BE2C (cell line): ENCODE measurements at regions not wholly inside any gene's neighbourhood (a gene's known extent, or its start where the extent isn't known, plus 50 kb on each side); places are given as distances from the start of the nearest gene placed in this dataset.

Source experiments
- DNase-seq: peaks from one replicate; pipeline ENCODE4 v3.0.0-alpha.2; 2020
- H3K27me3 ChIP-seq: fragments of 250-450 bp; sonication (Bioruptor Pico); 2 replicates; pipeline ENCODE4 v1.5.1; 2020; ENCODE audit warnings: mild to moderate bottlenecking
- H3K36me3 ChIP-seq: fragments of 250-450 bp; sonication (Bioruptor Pico); 2 replicates; pipeline ENCODE4 v1.5.1; 2020; ENCODE audit warnings: mild to moderate bottlenecking
- H3K4me1 ChIP-seq: fragments of 250-450 bp; sonication (Bioruptor Pico); 2 replicates; pipeline ENCODE4 v1.5.1; 2020
- H3K4me3 ChIP-seq: 2 replicates; pipeline ENCODE4 v1.5.1; 2011; ENCODE audit warnings: low read depth, low read length
- H3K9me3 ChIP-seq: fragments of 250-450 bp; sonication (Bioruptor Pico); 2 replicates; pipeline ENCODE4 v1.5.1; 2020
- CTCF ChIP-seq: IDR thresholded peaks from 2 replicates; pipeline ENCODE4 v1.5.1; 2012; ENCODE audit warnings: mild to moderate bottlenecking, low read depth, low read length

GRCh38 chr16:79806757-79807156 lies 206.2 kb upstream of the MAF start:
- TF ChIP-seq CTCF = no peak
- Histone ChIP-seq H3K9me3 (no peaks in the 10 kb centered on the region; the same call in 1 of the 2 replicates), H3K4me3 (no peak overlapping the region)

DNA sequence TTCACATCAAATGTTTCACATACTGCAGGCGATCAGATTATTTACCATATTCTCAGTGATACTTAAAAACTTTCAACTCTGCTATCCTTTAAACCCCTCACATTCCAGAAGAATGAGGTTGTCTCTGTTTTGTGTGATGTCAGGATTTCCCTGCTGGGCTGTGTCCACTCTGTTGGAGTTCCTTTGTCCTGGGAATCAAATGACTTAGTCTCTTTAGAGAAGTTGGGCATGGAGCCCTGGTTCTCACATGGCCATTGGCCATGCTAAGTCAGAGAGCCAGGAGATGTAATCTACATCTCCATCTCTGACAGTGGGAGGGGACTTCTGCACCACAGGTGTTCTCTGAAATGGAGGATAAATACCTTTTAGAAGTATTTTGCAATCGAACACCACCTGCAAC lies 205.1 kb upstream of the MAF start:
- H3K4me3 ChIP-seq = no peak overlapping the region
- no peak for DNase-seq
- H3K9me3 ChIP-seq = no peaks in the 10 kb centered on the region
- no peaks in the 10 kb centered on the region for H3K36me3 ChIP-seq
- no peaks in the 10 kb centered on the region for H3K4me1 ChIP-seq
- H3K27me3 ChIP-seq = no peaks in the 10 kb centered on the region
- no peak for TF ChIP-seq CTCF

More at GRCh38 chr16:79806757-79807156, 206.2 kb upstream of the MAF start:
- H3K4me1 ChIP-seq = no peaks in the 10 kb centered on the region
- no peaks in the 10 kb centered on the region for H3K27me3 ChIP-seq
- H3K36me3 ChIP-seq = no peaks in the 10 kb centered on the region
- no peak for DNase-seq

DNA sequence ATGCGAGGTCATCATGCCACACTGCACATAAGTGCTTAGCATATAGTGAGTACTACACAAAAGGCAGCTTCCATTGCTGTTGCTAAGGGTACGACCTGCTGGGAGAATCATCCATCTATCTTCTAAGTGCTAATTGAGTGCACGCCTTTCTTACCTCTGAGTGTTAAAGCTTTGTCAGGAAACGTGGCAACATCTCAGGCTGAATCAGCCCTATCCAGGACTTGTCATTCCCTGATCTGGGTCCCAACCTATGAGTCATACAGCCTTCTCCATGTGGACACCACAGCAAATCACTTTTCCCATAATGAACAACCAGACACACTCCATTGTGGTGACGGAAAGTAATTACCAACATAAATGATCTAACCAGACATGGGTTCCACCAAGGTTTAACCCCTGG lies 201.1 kb upstream of the MAF start:
- H3K4me1 ChIP-seq = no peaks in the 10 kb centered on the region
- H3K9me3 ChIP-seq = no peaks in the 10 kb centered on the region
- no peaks in the 10 kb centered on the region for H3K36me3 ChIP-seq
- no peak for DNase-seq
- no peak for TF ChIP-seq CTCF
- H3K4me3 ChIP-seq = no peak overlapping the region
- H3K27me3 ChIP-seq = no peaks in the 10 kb centered on the region

- no peak for DNase-seq
- H3K4me1 ChIP-seq = no peaks in the 10 kb centered on the region
- no peaks in the 10 kb centered on the region for H3K36me3 ChIP-seq
- H3K4me3 ChIP-seq = no peak overlapping the region
- H3K9me3 ChIP-seq = no peaks in the 10 kb centered on the region; the same call in 1 of the 2 replicates
- TF ChIP-seq CTCF = no peak
- H3K27me3 ChIP-seq = no peaks in the 10 kb centered on the region
Observed at GRCh38 chr16:79800016-79800608, 199.6 kb upstream of the MAF start.

DNA sequence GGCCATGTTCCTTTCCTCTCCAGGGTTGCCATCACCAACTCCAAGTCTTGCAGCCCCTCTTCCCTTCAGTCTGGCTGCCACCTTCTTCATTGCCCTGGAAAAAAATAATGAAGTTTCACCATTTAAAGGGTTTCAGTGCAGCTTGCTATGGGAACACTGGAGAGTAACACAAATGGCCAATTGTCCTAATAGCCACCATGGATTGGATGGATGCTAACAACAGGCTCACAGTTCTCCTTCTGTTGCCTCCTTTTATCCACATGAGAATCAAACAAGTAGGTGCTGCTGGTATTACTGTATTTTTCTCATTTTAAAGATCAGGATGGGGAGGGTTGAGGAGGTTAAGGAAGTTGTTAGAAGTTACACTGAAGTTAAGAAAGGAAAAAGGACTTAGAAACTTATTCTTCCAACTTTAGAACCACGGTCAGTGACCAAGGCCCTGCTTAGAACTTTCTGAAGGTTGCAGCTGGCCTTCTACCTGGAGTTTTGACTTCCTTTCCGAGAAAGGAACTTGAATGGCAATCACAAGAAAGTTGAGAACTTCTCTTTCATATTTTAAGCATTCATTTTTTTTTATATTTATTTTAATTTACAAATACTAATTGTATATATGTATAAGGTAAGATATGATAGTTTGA lies 198.0 kb upstream of the MAF start:
- H3K27me3 ChIP-seq = no peaks in the 10 kb centered on the region
- H3K4me1 ChIP-seq = no peaks in the 10 kb centered on the region
- no peaks in the 10 kb centered on the region for H3K36me3 ChIP-seq
- DNase-seq = no peak
- H3K9me3 ChIP-seq = no peaks in the 10 kb centered on the region; the same call in 1 of the 2 replicates
- no peak for TF ChIP-seq CTCF
- H3K4me3 ChIP-seq = no peak overlapping the region

GRCh38 chr16:79797486-79797885 lies 196.9 kb upstream of the MAF start:
- Histone ChIP-seq H3K9me3 (no peaks in the 10 kb centered on the region; the same call in 1 of the 2 replicates), H3K4me1 (no peaks in the 10 kb centered on the region)
- no peak for TF ChIP-seq CTCF

More at GRCh38 chr16:79797486-79797885, 196.9 kb upstream of the MAF start:
- H3K4me3 ChIP-seq = no peak overlapping the region
- no peaks in the 10 kb centered on the region for H3K36me3 ChIP-seq
- no peaks in the 10 kb centered on the region for H3K27me3 ChIP-seq
- no peak for DNase-seq
